GM18951 (cell line): ENCODE measurements at regions not wholly inside any gene's neighbourhood (a gene's known extent, or its start where the extent isn't known, plus 50 kb on each side); places are given as distances from the start of the nearest gene placed in this dataset.

Experiments
- POLR2A ChIP-seq: IDR thresholded peaks from 4 replicates; pipeline ENCODE4 v1.6.1; 2011; ENCODE audit warnings: mild to moderate bottlenecking; ENCODE audit not compliant: insufficient read length, insufficient read depth; ENCODE audit errors: extremely low read depth
- in situ Hi-C: fragments of 300-500 bp; cut with MboI; formaldehyde crosslinking; loops from one replicate; pipeline ENCODE4 v1.12.0; 2022; ENCODE audit warnings: low sequenced_read_pairs, mixed read lengths, inconsistent platforms; ENCODE audit not compliant: unreplicated experiment

- in situ Hi-C loops = no loop called here
- TF ChIP-seq POLR2A = no peak
Measured at GRCh38 chr10:123474700-123475099, 191.5 kb upstream of the GPR26 start.

GRCh38 chr10:123475466-123475865 lies 190.7 kb upstream of the GPR26 start:
- in situ Hi-C loops = no loop called here
- TF ChIP-seq POLR2A = no peak

- in situ Hi-C loops = no loop called here
- TF ChIP-seq POLR2A = no peak
Measured at GRCh38 chr10:123478116-123478515, 188.0 kb upstream of the GPR26 start.

GRCh38 chr10:123479640-123480039 lies 186.5 kb upstream of the GPR26 start:
- TF ChIP-seq POLR2A = no peak
- in situ Hi-C loops = no loop called here

GRCh38 chr10:123480344-123480743 lies 185.8 kb upstream of the GPR26 start:
- in situ Hi-C loops = no loop called here
- no peak for TF ChIP-seq POLR2A

GRCh38 chr10:123480845-123481244 lies 185.3 kb upstream of the GPR26 start:
- in situ Hi-C loops = no loop called here
- no peak for TF ChIP-seq POLR2A

- TF ChIP-seq POLR2A = no peak
- in situ Hi-C loops = no loop called here
Measured at GRCh38 chr10:123484722-123485121, 181.4 kb upstream of the GPR26 start.

GRCh38 chr10:123485341-123485960 lies 180.7 kb upstream of the GPR26 start:
- no peak for TF ChIP-seq POLR2A
- in situ Hi-C loops = no loop called here

- TF ChIP-seq POLR2A = no peak
- in situ Hi-C loops = no loop called here
Measured at GRCh38 chr10:123488436-123488835, 177.7 kb upstream of the GPR26 start.

GRCh38 chr10:123491364-123491763 lies 174.8 kb upstream of the GPR26 start:
- TF ChIP-seq POLR2A = no peak

GRCh38 chr10:123492016-123492415 lies 174.1 kb upstream of the GPR26 start:
- no peak for TF ChIP-seq POLR2A
- in situ Hi-C loops = no loop called here

More at GRCh38 chr10:123491364-123491763, 174.8 kb upstream of the GPR26 start:
- in situ Hi-C loops = no loop called here

- TF ChIP-seq POLR2A = no peak
- in situ Hi-C loops = no loop called here
Measured at GRCh38 chr10:123494301-123494808, 171.8 kb upstream of the GPR26 start.

- in situ Hi-C loops = no loop called here
- no peak for TF ChIP-seq POLR2A
Measured at GRCh38 chr10:123496375-123496774, 169.8 kb upstream of the GPR26 start.

GRCh38 chr10:123496996-123497660 lies 169.0 kb upstream of the GPR26 start:
- in situ Hi-C loops = no loop called here
- no peak for TF ChIP-seq POLR2A
